HEK293 (cell line): ENCODE measurements at regions not wholly inside any gene's neighbourhood (a gene's known extent, or its start where the extent isn't known, plus 50 kb on each side); places are given as distances from the start of the nearest gene placed in this dataset.

Source experiments
- CTCF ChIA-PET: fragments of 350-600 bp; formaldehyde crosslinking; extraction: SDS; loops from one replicate; lab custom pipeline; 2021; ENCODE audit warnings: antibody characterized with exemption; lab: Yijun Ruan, JAX
- POLR2A ChIA-PET: fragments of 300-600 bp; formaldehyde crosslinking; extraction: SDS; loops from one replicate; lab custom pipeline; 2020; ENCODE audit warnings: antibody characterized with exemption, inconsistent platforms; lab: Yijun Ruan, JAX
- H3K27ac ChIP-seq: fragments of 200-500 bp; sonication (Bioruptor generic); 2 replicates; pipeline ENCODE4 v1.5.1; 2014; ENCODE audit warnings: low read depth, low read length, control low read depth, inconsistent platforms; ENCODE audit errors: extremely low read depth
- H3K36me3 ChIP-seq, 2 experiments: fragments of 200-500 bp in 1 of 2; sonication (Bioruptor generic) in 1 of 2; 1 replicate in 1 of 2; 2 replicates in 1 of 2; pipeline ENCODE4 v1.5.1; 2014 to 2017; ENCODE audit warnings: inconsistent platforms in 2 of 2, low read length in 2 of 2; ENCODE audit not compliant: control insufficient read depth in 2 of 2, insufficient read depth in 1 of 2
- H3K4me1 ChIP-seq: fragments of 200-500 bp; sonication (Bioruptor generic); 2 replicates; pipeline ENCODE4 v1.5.1; 2014; ENCODE audit warnings: mild to moderate bottlenecking, low read length, inconsistent platforms; ENCODE audit not compliant: control insufficient read depth, insufficient read depth
- H3K4me3 ChIP-seq: 2 replicates; pipeline ENCODE4 v1.5.1; 2011; ENCODE audit warnings: low read depth, mild to moderate bottlenecking, control low read depth, low read length, moderate library complexity
- H3K9me3 ChIP-seq: fragments of 200-500 bp; sonication (Bioruptor generic); 2 replicates; pipeline ENCODE4 v1.5.1; 2014; ENCODE audit warnings: low read depth, low read length, inconsistent platforms; ENCODE audit not compliant: control insufficient read depth, insufficient read depth
- OVOL3 ChIP-seq: fragments of 450-650 bp; formaldehyde crosslinking; IDR thresholded peaks from 2 replicates; pipeline ENCODE4 v1.5.1; 2016; ENCODE audit warnings: missing biosample characterization, missing genetic modification characterization
- SALL2 ChIP-seq: fragments of 450-650 bp; formaldehyde crosslinking; IDR thresholded peaks from 2 replicates; pipeline ENCODE4 v1.5.0; 2017; ENCODE audit warnings: missing biosample characterization, mild to moderate bottlenecking, missing genetic modification characterization, borderline replicate concordance
- ZBTB21 ChIP-seq: fragments of 450-650 bp; formaldehyde crosslinking; IDR thresholded peaks from 2 replicates; pipeline ENCODE4 v1.5.1; 2017; ENCODE audit warnings: missing biosample characterization, missing genetic modification characterization
- ZBTB7A ChIP-seq: fragments of 450-650 bp; formaldehyde crosslinking; IDR thresholded peaks from 2 replicates; pipeline ENCODE4 v1.5.1; 2016; ENCODE audit warnings: low read depth, missing biosample characterization, missing genetic modification characterization
- ZFHX2 ChIP-seq: fragments of 450-650 bp; formaldehyde crosslinking; conservative IDR thresholded peaks from 2 replicates; pipeline ENCODE4 v1.5.1; 2016; ENCODE audit warnings: missing biosample characterization, missing genetic modification characterization
- ZNF146 ChIP-seq: fragments of 450-650 bp; formaldehyde crosslinking; IDR thresholded peaks from 2 replicates; pipeline ENCODE4 v1.5.1; 2016; ENCODE audit warnings: missing biosample characterization, missing genetic modification characterization
- ZNF292 ChIP-seq: fragments of 450-650 bp; formaldehyde crosslinking; IDR thresholded peaks from 2 replicates; pipeline ENCODE4 v1.5.1; 2016; ENCODE audit warnings: low read depth, missing biosample characterization, missing genetic modification characterization, borderline replicate concordance
- ZNF335 ChIP-seq: fragments of 450-650 bp; formaldehyde crosslinking; conservative IDR thresholded peaks from 2 replicates; pipeline ENCODE4 v1.5.1; 2016; ENCODE audit warnings: missing biosample characterization, missing genetic modification characterization
- ZNF423 ChIP-seq: fragments of 450-650 bp; formaldehyde crosslinking; IDR thresholded peaks from 2 replicates; pipeline ENCODE4 v1.5.1; 2016; ENCODE audit warnings: missing biosample characterization, missing genetic modification characterization
- ZNF518A ChIP-seq: fragments of 450-650 bp; formaldehyde crosslinking; conservative IDR thresholded peaks from 2 replicates; pipeline ENCODE4 v1.5.1; 2016; ENCODE audit warnings: low read depth, missing biosample characterization, missing genetic modification characterization
- ZNF555 ChIP-seq: fragments of 450-650 bp; formaldehyde crosslinking; conservative IDR thresholded peaks from 2 replicates; pipeline ENCODE4 v1.5.1; 2017; ENCODE audit warnings: missing biosample characterization, mild to moderate bottlenecking, missing genetic modification characterization, inconsistent platforms
- ZNF558 ChIP-seq: fragments of 450-650 bp; formaldehyde crosslinking; IDR thresholded peaks from 2 replicates; pipeline ENCODE4 v1.5.1; 2016; ENCODE audit warnings: missing biosample characterization, missing genetic modification characterization
- ZNF610 ChIP-seq: fragments of 450-650 bp; formaldehyde crosslinking; IDR thresholded peaks from 2 replicates; pipeline ENCODE4 v1.5.1; 2016; ENCODE audit warnings: missing biosample characterization, missing genetic modification characterization, borderline replicate concordance
- ZNF624 ChIP-seq: fragments of 450-650 bp; formaldehyde crosslinking; IDR thresholded peaks from 2 replicates; pipeline ENCODE4 v1.5.1; 2017; ENCODE audit warnings: missing biosample characterization, missing genetic modification characterization
- ZNF76 ChIP-seq: fragments of 450-650 bp; formaldehyde crosslinking; IDR thresholded peaks from 2 replicates; pipeline ENCODE4; 2016; ENCODE audit warnings: low read depth, missing biosample characterization, missing genetic modification characterization, borderline replicate concordance
- TF ChIP-seq, protein P1 (sequence below): fragments of 450-650 bp; formaldehyde crosslinking; IDR thresholded peaks from 2 replicates; pipeline ENCODE4; 2016; ENCODE audit warnings: missing biosample characterization, missing genetic modification characterization
- TF ChIP-seq, protein P2 (sequence below): fragments of 450-650 bp; formaldehyde crosslinking; IDR thresholded peaks from 2 replicates; pipeline ENCODE4 v1.5.1; 2016; ENCODE audit warnings: missing biosample characterization, missing genetic modification characterization
- TF ChIP-seq, protein P3 (sequence below): fragments of 450-650 bp; IDR thresholded peaks from 2 replicates; pipeline ENCODE4 v1.5.1; 2018; ENCODE audit warnings: missing biosample characterization, mild to moderate bottlenecking, missing genetic modification characterization
- TF ChIP-seq, protein P4 (sequence below): fragments of 450-650 bp; formaldehyde crosslinking; IDR thresholded peaks from 2 replicates; pipeline ENCODE4 v1.5.1; 2016; ENCODE audit warnings: missing biosample characterization, missing genetic modification characterization
- TF ChIP-seq, protein P5 (sequence below): fragments of 450-650 bp; formaldehyde crosslinking; IDR thresholded peaks from 2 replicates; pipeline ENCODE4 v1.5.1; 2016; ENCODE audit warnings: missing biosample characterization, missing genetic modification characterization

DNA sequence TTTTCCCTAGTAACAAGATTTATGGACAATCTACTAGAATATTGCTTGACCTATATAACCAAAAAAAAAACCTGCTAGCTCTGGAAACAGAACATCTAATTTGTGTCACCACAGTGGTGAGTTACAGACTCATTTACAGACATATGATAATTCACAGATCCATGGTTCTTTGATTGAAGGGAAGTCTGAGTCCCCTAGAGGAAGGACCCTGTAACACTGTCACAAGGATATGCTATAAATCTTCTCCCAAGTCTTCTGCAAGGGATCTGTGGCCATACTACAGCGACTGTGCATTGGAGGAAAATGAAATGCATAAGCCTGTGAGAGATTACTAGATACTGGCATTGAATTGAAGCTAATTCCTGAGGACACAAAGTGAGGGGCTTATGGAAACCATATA, 630.6 kb upstream of the SGCD start:
- ChIA-PET POLR2A (no interaction called here), CTCF (no interaction called here)
- Histone ChIP-seq H3K4me3 (no peak overlapping the region), H3K4me1 (no peaks in the 10 kb centered on the region), H3K36me3 (no peaks in the 10 kb centered on the region), H3K9me3 (no peaks in the 10 kb centered on the region), H3K27ac (no peak overlapping the region)
- no peak for TF ChIP-seq ZNF558
- TF ChIP-seq ZNF146 = no peak

DNA sequence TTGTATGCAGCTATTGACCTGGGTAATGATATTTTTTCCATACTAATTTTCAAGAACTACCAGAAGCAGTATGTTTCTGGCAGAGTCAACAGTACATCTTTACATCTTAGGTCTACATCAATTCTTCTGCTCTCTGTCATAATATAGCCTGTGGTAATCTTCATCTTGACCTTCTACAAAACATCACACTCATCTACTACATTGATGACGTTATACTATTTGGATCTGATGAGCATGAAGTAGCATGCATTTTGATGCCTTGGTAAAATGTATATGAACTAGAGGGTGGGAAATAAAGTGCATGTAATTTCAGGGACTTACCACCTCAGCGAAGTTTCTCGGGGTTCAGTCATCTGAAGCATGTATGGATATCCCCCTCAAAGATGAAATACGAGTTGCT, 629.7 kb upstream of the SGCD start:
- no peaks in the 10 kb centered on the region for H3K36me3 ChIP-seq
- POLR2A ChIA-PET = no interaction called here

More for the DNA sequence above, 629.7 kb upstream of the SGCD start:
- TF ChIP-seq ZNF292 (no peak), ZNF610 (tag by site-specific recombination) (no peak), ZBTB21 (tag by site-specific recombination) (no peak), OVOL3 (tag by site-specific recombination) (no peak), ZNF423 (no peak), ZFHX2 (tag by site-specific recombination) (no peak), SALL2 (tag by site-specific recombination) (no peak), ZNF76 (tag by site-specific recombination) (no peak), ZNF555 (tag by site-specific recombination) (no peak), ZNF335 (tag by site-specific recombination) (no peak), ZNF624 (tag by site-specific recombination) (no peak), ZBTB7A (tag by site-specific recombination) (no peak), ZNF518A (tag by site-specific recombination) (no peak)
- TF ChIP-seq, protein P1, sequence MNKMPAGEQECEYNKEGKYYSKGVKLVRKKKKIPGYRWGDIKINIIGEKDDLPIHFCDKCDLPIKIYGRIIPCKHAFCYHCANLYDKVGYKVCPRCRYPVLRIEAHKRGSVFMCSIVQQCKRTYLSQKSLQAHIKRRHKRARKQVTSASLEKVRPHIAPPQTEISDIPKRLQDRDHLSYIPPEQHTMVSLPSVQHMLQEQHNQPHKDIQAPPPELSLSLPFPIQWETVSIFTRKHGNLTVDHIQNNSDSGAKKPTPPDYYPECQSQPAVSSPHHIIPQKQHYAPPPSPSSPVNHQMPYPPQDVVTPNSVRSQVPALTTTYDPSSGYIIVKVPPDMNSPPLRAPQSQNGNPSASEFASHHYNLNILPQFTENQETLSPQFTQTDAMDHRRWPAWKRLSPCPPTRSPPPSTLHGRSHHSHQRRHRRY (tag by site-specific recombination) = no peak
- TF ChIP-seq, protein P2, sequence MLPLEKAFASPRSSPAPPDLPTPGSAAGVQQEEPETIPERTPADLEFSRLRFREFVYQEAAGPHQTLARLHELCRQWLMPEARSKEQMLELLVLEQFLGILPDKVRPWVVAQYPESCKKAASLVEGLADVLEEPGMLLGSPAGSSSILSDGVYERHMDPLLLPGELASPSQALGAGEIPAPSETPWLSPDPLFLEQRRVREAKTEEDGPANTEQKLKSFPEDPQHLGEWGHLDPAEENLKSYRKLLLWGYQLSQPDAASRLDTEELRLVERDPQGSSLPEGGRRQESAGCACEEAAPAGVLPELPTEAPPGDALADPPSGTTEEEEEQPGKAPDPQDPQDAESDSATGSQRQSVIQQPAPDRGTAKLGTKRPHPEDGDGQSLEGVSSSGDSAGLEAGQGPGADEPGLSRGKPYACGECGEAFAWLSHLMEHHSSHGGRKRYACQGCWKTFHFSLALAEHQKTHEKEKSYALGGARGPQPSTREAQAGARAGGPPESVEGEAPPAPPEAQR (tag by site-specific recombination) = no peak
- TF ChIP-seq, protein P3, sequence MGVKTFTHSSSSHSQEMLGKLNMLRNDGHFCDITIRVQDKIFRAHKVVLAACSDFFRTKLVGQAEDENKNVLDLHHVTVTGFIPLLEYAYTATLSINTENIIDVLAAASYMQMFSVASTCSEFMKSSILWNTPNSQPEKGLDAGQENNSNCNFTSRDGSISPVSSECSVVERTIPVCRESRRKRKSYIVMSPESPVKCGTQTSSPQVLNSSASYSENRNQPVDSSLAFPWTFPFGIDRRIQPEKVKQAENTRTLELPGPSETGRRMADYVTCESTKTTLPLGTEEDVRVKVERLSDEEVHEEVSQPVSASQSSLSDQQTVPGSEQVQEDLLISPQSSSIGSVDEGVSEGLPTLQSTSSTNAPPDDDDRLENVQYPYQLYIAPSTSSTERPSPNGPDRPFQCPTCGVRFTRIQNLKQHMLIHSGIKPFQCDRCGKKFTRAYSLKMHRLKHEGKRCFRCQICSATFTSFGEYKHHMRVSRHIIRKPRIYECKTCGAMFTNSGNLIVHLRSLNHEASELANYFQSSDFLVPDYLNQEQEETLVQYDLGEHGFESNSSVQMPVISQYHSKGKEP (tag by site-specific recombination) = no peak
- TF ChIP-seq, protein P4, sequence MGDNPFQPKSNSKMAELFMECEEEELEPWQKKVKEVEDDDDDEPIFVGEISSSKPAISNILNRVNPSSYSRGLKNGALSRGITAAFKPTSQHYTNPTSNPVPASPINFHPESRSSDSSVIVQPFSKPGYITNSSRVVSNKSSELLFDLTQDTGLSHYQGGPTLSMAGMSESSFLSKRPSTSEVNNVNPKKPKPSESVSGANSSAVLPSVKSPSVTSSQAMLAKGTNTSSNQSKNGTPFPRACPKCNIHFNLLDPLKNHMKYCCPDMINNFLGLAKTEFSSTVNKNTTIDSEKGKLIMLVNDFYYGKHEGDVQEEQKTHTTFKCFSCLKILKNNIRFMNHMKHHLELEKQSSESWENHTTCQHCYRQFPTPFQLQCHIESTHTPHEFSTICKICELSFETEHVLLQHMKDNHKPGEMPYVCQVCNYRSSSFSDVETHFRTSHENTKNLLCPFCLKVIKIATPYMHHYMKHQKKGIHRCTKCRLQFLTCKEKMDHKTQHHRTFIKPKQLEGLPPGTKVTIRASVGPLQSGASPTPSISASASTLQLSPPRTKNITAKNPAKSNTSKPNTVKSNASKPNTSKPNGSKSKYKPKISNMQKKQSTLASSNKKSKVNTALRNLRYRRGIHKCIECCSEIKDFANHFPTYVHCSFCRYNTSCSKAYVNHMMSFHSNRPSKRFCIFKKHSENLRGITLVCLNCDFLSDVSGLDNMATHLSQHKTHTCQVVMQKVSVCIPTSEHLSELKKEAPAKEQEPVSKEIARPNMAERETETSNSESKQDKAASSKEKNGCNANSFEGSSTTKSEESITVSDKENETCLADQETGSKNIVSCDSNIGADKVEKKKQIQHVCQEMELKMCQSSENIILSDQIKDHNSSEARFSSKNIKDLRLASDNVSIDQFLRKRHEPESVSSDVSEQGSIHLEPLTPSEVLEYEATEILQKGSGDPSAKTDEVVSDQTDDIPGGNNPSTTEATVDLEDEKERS (tag by site-specific recombination) = no peak
- TF ChIP-seq, protein P5, sequence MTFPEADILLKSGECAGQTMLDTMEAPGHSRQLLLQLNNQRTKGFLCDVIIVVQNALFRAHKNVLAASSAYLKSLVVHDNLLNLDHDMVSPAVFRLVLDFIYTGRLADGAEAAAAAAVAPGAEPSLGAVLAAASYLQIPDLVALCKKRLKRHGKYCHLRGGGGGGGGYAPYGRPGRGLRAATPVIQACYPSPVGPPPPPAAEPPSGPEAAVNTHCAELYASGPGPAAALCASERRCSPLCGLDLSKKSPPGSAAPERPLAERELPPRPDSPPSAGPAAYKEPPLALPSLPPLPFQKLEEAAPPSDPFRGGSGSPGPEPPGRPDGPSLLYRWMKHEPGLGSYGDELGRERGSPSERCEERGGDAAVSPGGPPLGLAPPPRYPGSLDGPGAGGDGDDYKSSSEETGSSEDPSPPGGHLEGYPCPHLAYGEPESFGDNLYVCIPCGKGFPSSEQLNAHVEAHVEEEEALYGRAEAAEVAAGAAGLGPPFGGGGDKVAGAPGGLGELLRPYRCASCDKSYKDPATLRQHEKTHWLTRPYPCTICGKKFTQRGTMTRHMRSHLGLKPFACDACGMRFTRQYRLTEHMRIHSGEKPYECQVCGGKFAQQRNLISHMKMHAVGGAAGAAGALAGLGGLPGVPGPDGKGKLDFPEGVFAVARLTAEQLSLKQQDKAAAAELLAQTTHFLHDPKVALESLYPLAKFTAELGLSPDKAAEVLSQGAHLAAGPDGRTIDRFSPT (tag by site-specific recombination) = no peak
- CTCF ChIA-PET = no interaction called here
- no peaks in the 10 kb centered on the region for H3K4me1 ChIP-seq
- no peaks in the 10 kb centered on the region for H3K9me3 ChIP-seq
- H3K4me3 ChIP-seq = no peak overlapping the region
- H3K27ac ChIP-seq = no peak overlapping the region
